Astrocyte (in vitro differentiated cells and primary cell): ENCODE measurements at regions not wholly inside any gene's neighbourhood (a gene's known extent, or its start where the extent isn't known, plus 50 kb on each side); places are given as distances from the start of the nearest gene placed in this dataset.

Experiments
- DNase-seq: peaks from one replicate; pipeline ENCODE4 v3.0.0-alpha.2; 2010; ENCODE audit warnings: low read depth
- FAIRE-seq: peaks from 2 replicates; lab custom pipeline; 2011; peaks lifted over from hg19 to GRCh38; lab: Jason Lieb, UNC
- H2AFZ ChIP-seq: 2 replicates; pipeline ENCODE4 v1.6.0; 2012; ENCODE audit warnings: low read depth, low read length, inconsistent platforms
- H3K27ac ChIP-seq: 2 replicates; pipeline ENCODE4 v1.5.1; 2011; ENCODE audit warnings: low read depth, low read length, inconsistent platforms
- H3K27me3 ChIP-seq: 2 replicates; pipeline ENCODE4 v1.6.0; 2011; ENCODE audit warnings: low read length, inconsistent platforms; ENCODE audit not compliant: insufficient read depth
- H3K36me3 ChIP-seq: 2 replicates; pipeline ENCODE4 v1.5.1; 2011; ENCODE audit warnings: low read length, inconsistent platforms; ENCODE audit not compliant: insufficient read depth
- H3K4me1 ChIP-seq: 2 replicates; pipeline ENCODE4 v1.5.1; 2011; ENCODE audit warnings: low read length, inconsistent platforms; ENCODE audit not compliant: insufficient read depth
- H3K4me2 ChIP-seq: 2 replicates; pipeline ENCODE4 v1.6.0; 2012; ENCODE audit warnings: low read length, inconsistent platforms
- H3K4me3 ChIP-seq: 2 replicates; pipeline ENCODE4 v1.5.1; 2011; ENCODE audit warnings: low read depth, mild to moderate bottlenecking, low read length, inconsistent platforms; ENCODE audit not compliant: insufficient read depth
- H3K79me2 ChIP-seq: 2 replicates; pipeline ENCODE4 v1.6.0; 2012; ENCODE audit warnings: mild to moderate bottlenecking, low read length, inconsistent platforms; ENCODE audit not compliant: insufficient read depth
- H3K9ac ChIP-seq: 2 replicates; pipeline ENCODE4 v1.6.0; 2012; ENCODE audit warnings: mild to moderate bottlenecking, low read length, inconsistent platforms
- H3K9me3 ChIP-seq: 2 replicates; pipeline ENCODE4 v1.5.1; 2012; ENCODE audit warnings: low read depth, mild to moderate bottlenecking, low read length, inconsistent platforms; ENCODE audit not compliant: insufficient read depth
- H4K20me1 ChIP-seq: 2 replicates; pipeline ENCODE4 v1.6.0; 2012; ENCODE audit warnings: low read length, inconsistent platforms; ENCODE audit not compliant: insufficient read depth
- H3K27ac Mint-ChIP-seq: one replicate; pipeline ENCODE4 v1.8.0; 2021; ENCODE audit warnings: mild to moderate bottlenecking, mixed read lengths; ENCODE audit not compliant: unreplicated experiment
- H3K27me3 Mint-ChIP-seq: one replicate; pipeline ENCODE4 v1.8.0; 2021; ENCODE audit warnings: low read depth, mixed read lengths; ENCODE audit not compliant: unreplicated experiment
- H3K36me3 Mint-ChIP-seq: one replicate; pipeline ENCODE4 v1.8.0; 2021; ENCODE audit warnings: low read depth, mixed read lengths; ENCODE audit not compliant: unreplicated experiment
- H3K4me1 Mint-ChIP-seq: one replicate; pipeline ENCODE4 v1.8.0; 2021; ENCODE audit warnings: low read depth, mixed read lengths; ENCODE audit not compliant: unreplicated experiment
- H3K4me3 Mint-ChIP-seq: one replicate; pipeline ENCODE4 v1.8.0; 2021; ENCODE audit warnings: mild to moderate bottlenecking, moderate library complexity, mixed read lengths; ENCODE audit not compliant: unreplicated experiment
- H3K9me3 Mint-ChIP-seq: one replicate; pipeline ENCODE4 v1.8.0; 2021; ENCODE audit warnings: mild to moderate bottlenecking, mixed read lengths; ENCODE audit not compliant: unreplicated experiment
- CTCF ChIP-seq: IDR thresholded peaks from 2 replicates; pipeline ENCODE4 v1.5.1; 2011; ENCODE audit warnings: low read depth, mild to moderate bottlenecking, inconsistent platforms, low read length, moderate library complexity; ENCODE audit not compliant: insufficient read depth
- EZH2 ChIP-seq: IDR thresholded peaks from 2 replicates; pipeline ENCODE4 v1.6.1; 2012; ENCODE audit warnings: mild to moderate bottlenecking, low read length, inconsistent platforms; ENCODE audit not compliant: insufficient read depth

- H3K4me1 ChIP-seq, result peaks cover 6% of the 10 kb centered on the region
- H2AFZ ChIP-seq, result no peak overlapping the region
- H3K27me3 ChIP-seq, result no peaks in the 10 kb centered on the region
- Mint-ChIP-seq H3K36me3 (no peaks in the 10 kb centered on the region), H3K9me3 (peaks cover 4% of the 10 kb centered on the region), H3K4me1 (peaks cover 22% of the 10 kb centered on the region), H3K27me3 (no peaks in the 10 kb centered on the region), H3K27ac (no peak overlapping the region), H3K4me3 (no peak overlapping the region)
- no peak overlapping the region for H3K9ac ChIP-seq
- H3K27ac ChIP-seq, result no peak overlapping the region
- H3K36me3 ChIP-seq, result no peaks in the 10 kb centered on the region
- DNase-seq (no peak), FAIRE-seq (no peak)
- no peak overlapping the region for H3K4me2 ChIP-seq
- TF ChIP-seq EZH2 (no peak), CTCF (no peak)
- no peak overlapping the region for H3K4me3 ChIP-seq
- no peaks in the 10 kb centered on the region for H3K79me2 ChIP-seq
- H3K9me3 ChIP-seq, result no peaks in the 10 kb centered on the region
- no peaks in the 10 kb centered on the region for H4K20me1 ChIP-seq
Observed at GRCh38 chr2:189364607-189365006, 76.7 kb upstream of the WDR75 start.

GRCh38 chr2:189366349-189366748 lies 74.9 kb upstream of the WDR75 start:
- H3K4me3 ChIP-seq, result no peak overlapping the region
- H3K9me3 ChIP-seq, result no peaks in the 10 kb centered on the region
- H3K79me2 ChIP-seq, result no peaks in the 10 kb centered on the region
- H3K27me3 Mint-ChIP-seq, result no peaks in the 10 kb centered on the region
- no peaks in the 10 kb centered on the region for H3K27me3 ChIP-seq
- no peaks in the 10 kb centered on the region for H3K36me3 Mint-ChIP-seq
- no peak overlapping the region for H3K4me3 Mint-ChIP-seq
- H4K20me1 ChIP-seq, result no peaks in the 10 kb centered on the region
- DNase-seq, result no peak
- no peaks in the 10 kb centered on the region for H3K36me3 ChIP-seq
- no peak overlapping the region for H3K9ac ChIP-seq
- H3K4me1 ChIP-seq, result peaks cover 19% of the 10 kb centered on the region
- no peak overlapping the region for H3K4me2 ChIP-seq
- TF ChIP-seq CTCF (no peak), EZH2 (no peak)
- no peak overlapping the region for H3K27ac ChIP-seq
- H2AFZ ChIP-seq, result no peak overlapping the region
- peaks cover 2% of the 10 kb centered on the region for H3K9me3 Mint-ChIP-seq
- FAIRE-seq, result no peak
- H3K4me1 Mint-ChIP-seq, result peaks cover 21% of the 10 kb centered on the region
- no peak overlapping the region for H3K27ac Mint-ChIP-seq

GRCh38 chr2:189367343-189367742 lies 73.9 kb upstream of the WDR75 start:
- Mint-ChIP-seq H3K4me1 (peaks cover 16% of the 10 kb centered on the region), H3K9me3 (peaks cover 2% of the 10 kb centered on the region), H3K36me3 (no peaks in the 10 kb centered on the region), H3K4me3 (no peak overlapping the region), H3K27me3 (no peaks in the 10 kb centered on the region), H3K27ac (peak overlapping the region; percentile 11)
- Histone ChIP-seq H3K9ac (no peak overlapping the region), H4K20me1 (no peaks in the 10 kb centered on the region), H3K4me3 (no peak overlapping the region), H3K9me3 (no peaks in the 10 kb centered on the region), H3K4me2 (no peak overlapping the region), H3K27me3 (no peaks in the 10 kb centered on the region), H3K79me2 (no peaks in the 10 kb centered on the region), H3K27ac (no peak overlapping the region), H2AFZ (no peak overlapping the region), H3K36me3 (no peaks in the 10 kb centered on the region), H3K4me1 (peaks cover 19% of the 10 kb centered on the region)
- TF ChIP-seq EZH2 (no peak), CTCF (no peak)
- DNase-seq, result no peak
- FAIRE-seq, result no peak
